DMS 273 treated with DMSO at 0.1 percent for 48 hours (cell line): ENCODE measurements at regions not wholly inside any gene's neighbourhood (a gene's known extent, or its start where the extent isn't known, plus 50 kb on each side); places are given as distances from the start of the nearest gene placed in this dataset.
A peak's percentile ranks its signal among the peaks of the same experiment; 100 is the strongest.
"Not testable (repeated sequence)": the region's sequence is repeated elsewhere in the genome, so short reads cannot be mapped to it uniquely, and the experiment has no call there.

Experiments used
- DNase-seq: peaks from one replicate; lab custom pipeline; 2025; lab: John Stamatoyannopoulos, UW

DNA sequence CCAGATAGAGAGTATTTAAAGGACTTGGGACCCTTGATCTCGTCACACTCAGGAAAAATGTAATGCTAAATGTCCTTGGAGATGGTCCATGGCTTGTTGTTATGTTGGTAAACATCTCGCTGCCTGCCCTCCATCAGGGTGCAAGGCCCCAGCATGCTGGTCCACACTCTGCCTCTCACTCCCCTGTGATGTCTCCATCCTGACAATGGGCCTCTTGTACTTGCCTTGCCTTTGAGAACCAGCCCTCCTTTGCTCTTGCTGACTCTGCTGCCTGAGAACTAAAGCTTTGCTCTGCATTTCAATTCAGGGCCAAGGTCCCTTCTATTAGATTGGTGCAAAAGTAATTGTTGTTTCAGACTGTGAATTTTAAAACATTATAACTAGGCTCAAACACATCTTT lies 131.0 kb upstream of the LMNTD1 start:
- no peak for DNase-seq

DNA sequence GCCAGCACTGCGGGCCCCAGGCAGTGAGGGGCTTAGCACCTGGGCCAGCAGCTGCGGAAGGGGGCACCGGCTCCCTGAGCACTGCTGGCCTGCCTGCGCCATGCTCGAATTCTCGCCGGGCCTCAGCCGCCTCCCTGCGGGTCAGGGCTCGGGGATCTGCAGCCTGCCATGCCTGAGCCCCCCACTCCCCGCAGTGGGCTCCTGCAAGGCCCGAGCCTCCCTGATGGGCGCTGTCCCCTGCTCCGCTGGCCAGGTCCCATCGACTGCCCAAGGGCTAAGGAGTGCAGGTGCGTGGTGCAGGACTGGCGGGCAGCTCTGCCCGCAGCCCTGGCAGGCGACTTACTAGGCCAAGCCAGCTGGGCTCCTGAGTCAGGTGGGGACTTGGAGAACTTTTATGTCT lies 133.3 kb upstream of the LMNTD1 start:
- no peak for DNase-seq

DNA sequence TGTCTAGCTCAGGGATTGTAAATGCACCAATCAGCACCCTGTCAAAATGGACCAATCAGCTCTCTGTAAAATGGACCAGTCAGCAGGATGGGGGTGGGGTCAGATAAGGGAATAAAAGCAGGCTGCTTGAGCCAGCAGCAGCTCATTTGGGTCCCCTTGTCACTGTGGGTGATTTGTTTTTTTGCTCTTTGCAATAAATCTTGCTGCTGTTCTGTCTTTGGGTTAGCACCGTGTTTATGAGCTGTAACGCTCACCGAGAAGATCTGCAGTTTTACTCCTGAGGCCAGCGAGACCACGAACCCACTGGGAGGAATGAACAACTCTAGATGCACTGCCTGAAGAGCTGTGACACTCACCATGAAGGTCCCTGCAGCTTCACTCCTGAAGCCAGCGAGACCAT lies 134.1 kb upstream of the LMNTD1 start:
- no peak for DNase-seq

DNA sequence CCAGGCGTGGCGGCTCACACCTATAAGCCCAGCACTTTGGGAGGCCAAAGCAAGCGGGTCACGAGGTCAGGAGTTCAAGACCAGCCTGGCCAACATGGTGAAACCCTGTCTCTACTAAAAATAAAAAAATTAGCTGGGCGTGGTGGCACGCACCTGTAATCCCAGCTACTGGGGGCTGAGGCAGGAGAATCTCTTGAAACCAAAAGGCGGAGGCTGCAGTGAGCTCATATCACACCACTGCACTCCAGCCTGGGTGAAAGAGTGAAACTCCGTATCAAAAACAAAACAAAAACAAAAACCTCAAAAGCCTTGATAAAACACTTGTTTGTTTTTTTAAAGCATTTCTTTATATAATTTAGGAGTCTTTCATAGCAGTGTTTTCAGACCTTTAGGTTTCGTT lies 135.8 kb upstream of the LMNTD1 start:
- DNase-seq: not testable (repeated sequence)

DNA sequence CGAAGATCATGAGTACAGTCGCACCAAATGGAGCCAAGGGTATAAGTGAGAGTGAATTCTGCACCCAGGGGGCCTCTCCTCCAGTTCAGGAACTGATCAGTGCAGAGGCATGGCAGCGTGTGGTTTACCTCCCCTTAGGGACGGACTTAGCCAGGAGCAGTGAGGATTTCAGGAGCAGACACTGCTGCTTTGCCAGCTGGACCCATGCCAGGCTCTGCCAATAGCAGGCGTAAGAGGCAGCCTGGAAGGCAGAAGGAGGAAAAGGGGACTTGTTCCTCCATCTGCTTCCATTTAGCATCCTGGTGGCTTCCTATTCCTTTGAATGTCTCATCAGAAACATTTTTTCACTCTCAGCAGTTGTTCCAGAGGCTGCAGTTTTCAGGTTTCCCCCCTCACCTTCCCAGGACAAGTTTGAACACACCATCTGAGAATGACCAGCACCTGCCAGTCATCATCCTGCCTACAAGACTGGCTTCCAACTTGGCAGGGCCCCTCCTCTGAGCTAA lies 137.0 kb upstream of the LMNTD1 start:
- peak; percentile 53 for DNase-seq

DNA sequence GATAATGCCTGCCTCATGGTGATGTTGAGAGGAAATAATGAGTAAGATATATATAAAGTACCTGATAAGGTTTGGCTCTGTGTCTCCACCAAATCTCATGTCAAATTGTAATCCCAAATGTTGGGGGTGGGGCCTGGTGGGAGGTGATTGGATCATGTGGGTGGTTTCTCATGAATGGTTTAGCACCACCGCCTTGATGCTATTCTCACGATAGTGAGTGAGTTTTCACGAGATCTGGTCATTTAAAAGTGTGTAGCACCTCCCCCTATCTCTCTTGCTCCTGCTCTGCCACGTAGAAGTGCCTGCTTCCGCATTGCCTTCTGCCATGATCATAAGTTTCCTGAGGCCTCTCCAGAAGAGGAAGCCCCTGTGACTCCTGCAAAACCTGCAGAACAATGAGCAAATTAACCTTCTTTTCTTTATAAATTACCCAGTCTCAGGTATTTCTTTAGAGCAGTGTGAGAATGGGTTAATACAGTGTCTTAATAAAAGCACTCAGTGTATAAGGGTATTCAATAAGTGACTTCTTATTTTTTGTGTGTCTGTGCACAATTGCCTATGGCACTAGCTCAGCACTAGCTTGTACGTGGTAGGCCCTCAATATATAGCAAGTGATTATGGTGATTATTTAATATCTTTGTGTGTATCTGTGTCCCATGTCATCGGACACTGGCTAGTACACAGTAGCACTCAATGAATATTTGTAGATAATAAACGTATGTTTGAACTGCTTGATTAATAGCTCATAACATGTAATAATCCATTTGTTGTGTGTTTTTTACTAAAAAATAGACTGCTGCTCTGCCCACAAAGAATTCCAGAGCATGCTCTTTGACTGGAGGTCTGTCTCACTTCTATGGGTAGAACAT lies 138.1 kb upstream of the LMNTD1 start:
- DNase-seq: no peak

DNA sequence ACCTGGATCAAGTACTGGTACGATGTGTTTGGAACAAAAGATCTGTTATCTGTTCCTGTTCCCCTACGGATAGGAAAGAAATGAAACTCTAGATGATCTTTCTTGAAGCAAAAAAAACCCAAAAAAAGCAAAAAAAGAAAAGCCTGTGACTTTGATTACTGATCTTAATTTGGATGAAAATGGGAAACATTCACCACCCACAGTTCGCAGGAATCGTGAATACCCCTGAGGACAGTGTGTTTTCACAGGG lies 138.7 kb upstream of the LMNTD1 start:
- no peak for DNase-seq

DNA sequence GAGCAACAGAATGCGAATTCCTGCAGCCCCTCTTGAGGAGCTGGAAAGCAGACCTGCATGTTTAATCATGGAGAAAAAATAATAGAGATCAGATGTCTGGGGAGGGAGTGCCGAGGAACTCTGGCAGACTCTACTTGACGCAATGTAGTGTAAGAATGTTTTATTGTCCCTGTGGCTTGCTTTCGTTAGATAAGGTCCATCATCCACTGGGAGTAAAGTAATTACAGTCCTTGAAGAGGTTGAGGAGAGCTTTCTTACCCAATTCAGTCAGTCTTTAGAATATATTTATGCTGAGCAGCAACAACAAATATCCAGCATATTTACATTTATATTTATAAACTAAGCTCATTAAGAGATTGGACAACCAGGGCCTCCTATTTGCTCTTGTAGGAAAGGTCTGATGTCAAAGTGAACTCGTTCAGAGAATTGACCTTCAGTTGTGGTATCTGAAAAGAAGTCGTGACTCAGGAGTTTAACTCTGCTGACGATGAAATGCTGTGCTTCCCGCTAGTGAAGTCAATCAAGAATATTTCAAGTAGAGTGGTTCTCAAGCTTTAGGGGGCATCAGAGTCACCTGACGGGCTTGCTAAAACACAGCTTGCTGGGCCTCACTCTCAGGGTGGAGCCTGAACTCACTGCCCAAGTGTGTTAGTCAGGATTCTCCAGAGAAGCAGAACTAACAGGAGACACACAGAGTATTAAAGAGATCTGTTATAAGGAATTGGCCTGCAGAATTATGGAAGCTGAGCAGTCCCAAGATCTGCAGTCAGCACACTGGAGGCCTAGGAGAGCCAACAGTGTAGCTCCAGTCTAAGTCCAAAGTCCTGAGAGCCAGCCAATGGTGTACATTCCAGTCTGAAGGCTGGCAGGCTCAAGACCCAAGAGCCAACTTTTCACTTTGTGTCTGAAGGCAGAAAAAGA lies 139.3 kb upstream of the LMNTD1 start:
- DNase-seq: no peak

DNA sequence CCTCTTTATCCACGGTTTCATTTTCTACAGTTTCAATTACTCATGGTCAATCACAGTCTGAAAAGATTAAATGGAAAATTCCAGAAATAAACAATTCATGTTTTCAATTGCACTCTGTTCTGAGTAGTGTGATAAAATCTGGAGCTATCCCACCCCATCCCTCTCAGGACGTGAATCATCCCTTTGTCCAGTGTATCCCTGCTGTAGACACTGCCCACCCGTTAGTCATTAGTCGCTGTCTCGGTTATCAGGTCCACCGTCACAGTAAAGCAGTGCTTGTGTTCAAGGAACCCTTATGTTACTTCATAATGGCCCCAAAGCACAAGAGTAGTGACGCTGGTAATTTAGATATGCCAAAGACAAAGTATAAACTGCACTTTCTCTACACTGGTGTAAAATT lies 141.0 kb upstream of the LMNTD1 start:
- no peak for DNase-seq

DNA sequence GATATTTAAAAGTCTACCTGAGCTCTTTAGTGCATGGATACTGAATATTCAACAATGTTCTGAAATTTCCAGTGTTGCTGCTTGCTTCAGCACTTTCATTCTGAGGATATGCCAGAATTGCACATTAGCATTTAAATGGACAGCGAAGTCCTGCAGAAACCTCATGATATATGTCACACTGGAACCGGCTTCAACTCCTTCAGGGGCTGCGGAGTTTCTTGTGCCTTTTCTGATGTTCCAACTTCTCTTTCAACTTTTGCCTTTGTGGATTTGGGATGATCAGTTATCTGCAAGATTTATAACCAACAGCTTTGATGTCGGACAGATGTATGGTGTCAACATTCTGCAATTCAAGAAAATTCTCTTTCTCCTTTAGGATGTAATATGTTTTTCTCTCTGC lies 142.5 kb upstream of the LMNTD1 start:
- DNase-seq: no peak

DNA sequence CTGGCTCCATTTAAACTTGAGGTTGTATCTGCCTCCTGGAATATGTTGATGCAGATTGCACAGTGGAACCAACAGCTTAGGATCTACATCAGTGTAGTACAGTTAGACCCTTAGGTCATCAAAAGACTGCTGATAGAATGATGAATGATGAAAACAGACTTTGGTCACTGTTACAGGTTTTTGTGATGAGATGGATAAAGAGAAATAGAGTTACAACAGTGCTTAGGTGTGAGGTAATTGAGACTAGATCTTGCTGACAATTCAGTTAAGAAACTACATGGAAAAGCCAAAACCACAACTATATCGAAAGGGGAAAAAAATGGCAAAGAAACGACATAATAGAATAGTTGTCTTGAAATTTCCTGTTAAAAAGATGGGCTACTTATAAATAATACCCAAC lies 145.7 kb upstream of the LMNTD1 start:
- no peak for DNase-seq

DNA sequence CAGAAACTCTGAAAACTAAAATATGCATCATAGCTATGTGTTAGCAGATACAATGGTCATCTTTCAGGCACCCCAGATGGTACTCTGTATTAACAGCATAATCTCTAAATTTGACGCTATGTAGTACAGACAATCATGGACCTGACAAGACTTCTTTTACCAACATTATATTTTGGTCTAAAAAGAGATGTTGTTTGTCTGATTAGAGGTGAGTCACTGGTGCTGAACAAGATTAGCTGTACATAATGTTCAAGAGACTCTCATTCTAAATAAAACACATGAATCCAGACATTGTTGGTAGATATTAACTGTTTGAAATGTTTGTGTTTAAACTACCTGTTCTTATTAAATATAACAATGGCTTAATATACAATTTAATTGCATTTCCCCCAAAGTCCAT lies 146.4 kb upstream of the LMNTD1 start:
- DNase-seq: no peak

DNA sequence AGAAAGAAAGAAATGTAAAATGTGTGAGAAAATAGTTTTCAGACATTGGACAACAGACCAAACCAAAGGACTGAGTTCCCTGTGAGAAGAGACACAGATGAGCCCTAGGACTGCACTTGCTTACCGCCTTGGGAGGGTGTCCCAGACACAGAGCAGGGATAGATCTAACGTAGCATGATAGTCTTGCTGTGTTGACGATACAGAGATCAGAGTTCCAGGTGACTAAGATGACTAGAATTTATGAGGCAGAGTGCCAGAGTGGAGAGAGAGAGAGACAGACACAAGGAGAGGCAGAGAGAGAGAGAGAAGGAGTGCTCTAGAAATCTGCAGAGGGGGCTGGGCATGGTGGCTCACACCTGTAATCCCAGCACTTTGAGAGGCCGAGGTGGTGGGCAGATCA lies 148.2 kb upstream of the LMNTD1 start:
- DNase-seq: no peak

DNA sequence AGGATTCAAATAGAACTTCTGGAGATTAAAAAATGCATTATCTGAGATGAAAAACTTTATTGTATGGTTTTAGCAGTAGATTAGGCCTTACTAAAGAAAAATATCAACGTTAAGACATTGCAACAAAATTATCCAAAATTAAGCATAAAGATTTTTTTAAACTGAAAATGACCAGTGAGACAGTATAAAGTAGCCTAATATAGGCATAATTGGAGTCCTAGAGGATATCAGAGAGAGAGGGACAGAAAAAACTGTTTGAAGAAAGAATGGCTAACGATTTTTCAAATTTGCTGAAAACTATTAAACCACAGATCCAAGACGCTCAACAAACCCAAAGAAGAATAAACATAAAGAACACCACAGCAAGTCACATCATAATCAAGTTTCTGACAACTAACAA lies 149.5 kb upstream of the LMNTD1 start:
- DNase-seq: no peak

DNA sequence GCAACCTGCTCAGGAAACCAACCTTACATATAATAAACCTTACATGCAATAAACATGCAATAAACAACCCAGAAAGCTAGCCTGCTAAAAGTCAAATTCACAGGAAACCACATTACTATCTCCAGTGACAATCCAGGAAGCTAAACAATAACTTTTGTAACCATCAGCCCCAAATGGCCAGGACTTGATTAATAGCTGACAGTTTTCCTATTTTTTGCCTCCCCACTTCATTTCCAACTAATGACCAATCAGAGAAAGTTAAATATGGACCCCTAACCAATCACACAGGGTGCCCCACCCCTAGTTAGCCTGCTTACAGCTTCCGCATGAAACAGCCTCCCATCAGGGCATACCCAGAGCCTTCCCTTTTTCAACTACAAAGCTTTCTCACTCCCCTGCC lies 152.2 kb upstream of the LMNTD1 start:
- DNase-seq: no peak

DNA sequence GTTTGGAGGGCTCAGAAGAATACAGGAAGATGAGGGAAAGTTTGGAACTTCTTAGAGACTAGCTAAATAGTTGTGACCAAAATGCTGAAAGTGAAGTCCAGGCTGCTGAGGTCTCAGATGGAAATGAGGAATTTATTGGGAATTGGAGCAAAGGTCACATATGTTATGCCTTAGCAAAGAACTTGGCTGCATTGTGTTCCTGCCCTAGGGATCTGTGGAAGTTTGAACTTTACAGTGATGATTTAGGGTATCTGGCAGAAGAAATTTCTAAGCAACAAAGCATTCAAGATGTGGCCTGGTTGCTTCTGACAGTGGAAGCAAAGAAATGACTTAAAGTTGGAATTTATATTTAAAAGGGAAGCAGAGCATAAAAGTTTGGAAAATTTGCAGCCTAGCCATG lies 153.6 kb upstream of the LMNTD1 start:
- DNase-seq: not testable (repeated sequence)

DNA sequence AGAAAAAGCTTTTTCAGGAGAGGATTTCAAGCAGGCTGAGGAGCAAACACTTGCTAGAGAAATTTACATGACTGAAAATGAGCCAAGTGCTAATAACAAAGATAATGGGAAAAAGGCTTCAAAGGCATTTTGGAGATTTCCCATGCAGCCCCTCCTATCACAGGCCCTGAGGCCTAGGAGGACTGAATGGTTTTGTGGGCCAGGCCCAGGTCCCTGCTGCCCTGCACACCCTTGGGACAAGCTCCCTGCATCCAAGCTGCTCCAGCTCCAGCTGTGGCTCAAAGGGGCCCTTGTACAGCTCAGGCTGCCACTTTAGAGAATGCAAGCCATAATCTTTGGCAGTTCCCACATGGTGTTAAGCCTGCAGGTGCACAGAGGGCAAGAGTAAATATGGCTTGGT lies 154.0 kb upstream of the LMNTD1 start:
- no peak for DNase-seq

DNA sequence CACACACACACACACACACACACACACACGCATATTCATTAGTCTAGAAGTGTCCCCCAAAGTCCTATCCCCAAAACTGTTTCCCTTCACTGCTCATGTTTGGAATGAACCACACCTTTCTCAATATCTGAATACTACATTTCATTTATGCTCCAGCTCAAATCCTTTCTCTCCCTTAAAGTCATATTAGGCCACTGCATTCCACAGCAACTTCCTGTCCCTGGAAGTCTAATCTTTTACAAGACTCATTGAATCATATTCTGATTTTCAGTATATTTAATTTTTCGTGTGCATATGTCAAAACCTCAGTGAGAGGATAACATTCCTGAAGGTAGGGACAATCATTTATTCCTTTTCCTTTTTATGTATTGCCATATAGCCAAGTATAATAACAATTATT lies 155.6 kb upstream of the LMNTD1 start:
- no peak for DNase-seq

DNA sequence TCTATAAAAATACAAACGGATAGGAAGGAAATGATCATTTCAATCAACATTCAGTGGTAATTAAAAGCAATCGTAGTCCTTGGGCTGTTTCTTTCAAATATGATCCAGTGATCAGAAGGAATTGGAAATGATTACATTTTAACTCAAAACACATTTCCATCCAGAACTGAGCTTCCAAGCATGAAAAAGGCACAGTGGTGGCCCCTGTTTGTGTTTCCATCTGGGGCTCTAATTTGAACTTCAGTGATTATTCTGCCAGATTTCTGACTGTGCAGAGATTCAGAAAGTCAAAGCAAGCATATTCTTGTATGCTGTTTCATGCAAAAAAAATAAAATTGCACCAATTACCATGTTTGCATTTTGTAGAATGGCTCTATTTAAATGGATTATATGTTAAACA lies 157.0 kb upstream of the LMNTD1 start:
- DNase-seq: no peak

DNA sequence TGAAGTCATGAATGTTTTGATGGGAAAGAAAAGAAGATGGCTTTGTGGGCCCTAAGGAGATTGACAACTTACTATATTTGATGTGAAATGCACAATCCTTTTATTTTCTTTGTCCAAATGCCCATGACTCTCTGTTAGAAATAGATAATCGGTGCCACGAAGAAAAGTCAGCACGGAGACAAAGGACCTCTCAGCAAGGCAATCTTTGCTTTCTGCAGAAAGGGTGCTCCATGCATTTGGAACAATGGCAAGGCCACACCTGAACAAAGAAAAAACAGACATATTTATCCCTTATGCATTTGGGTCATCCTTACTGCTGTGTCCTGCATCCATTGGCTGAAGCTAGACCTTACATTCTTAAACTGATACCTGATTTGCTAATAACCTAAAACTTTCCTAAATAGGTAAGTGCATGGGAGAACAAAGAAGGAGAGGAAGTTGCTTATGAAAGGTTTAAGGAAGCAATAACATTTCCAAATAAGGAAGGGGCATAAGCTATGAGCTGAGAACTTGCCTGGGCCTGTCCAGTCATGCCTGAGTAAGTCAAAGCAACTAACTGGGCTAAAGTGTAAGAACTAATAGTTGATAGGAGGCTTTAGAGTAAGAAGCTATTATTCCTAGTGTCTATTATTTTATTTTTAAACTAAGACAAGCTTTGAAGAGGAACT lies 158.0 kb upstream of the LMNTD1 start:
- DNase-seq: not testable (repeated sequence)

DNA sequence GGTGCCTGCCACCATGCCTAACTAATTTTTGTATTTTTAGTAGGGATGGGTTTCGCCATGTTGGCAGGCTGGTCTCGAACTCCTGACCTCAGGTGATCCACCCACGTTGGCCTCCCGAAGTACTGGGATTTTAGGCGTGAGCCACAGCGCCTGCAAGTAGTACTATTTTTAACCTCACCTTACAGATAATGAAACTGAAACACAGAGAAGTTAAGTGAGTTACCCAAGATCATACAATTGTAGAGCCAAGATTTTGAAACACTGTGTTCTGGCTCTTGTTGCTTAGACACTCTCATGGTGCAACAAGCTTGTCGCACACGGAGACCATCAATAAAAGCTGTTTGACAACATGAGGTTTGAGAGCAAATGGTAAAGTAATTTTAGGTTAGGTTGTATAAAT lies 159.1 kb upstream of the LMNTD1 start:
- no peak for DNase-seq

DNA sequence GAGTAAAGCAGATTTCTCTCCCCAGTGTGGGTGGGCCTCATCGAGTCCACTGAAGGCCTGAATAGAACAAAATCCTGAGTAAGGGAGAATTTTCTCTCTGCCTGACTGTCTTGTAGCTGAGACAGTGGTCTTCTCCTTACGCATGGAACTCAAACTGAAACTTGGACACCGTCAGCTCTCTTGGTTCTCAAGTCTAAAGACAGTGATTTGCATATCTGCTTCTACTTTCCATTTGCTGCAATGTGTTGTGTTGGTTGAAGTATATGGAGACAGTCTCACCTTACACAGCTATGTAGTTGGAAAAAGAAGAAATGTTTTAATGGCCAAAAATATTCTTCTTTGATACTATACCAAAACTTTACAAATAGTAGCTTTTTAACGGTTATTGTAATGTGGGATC lies 160.2 kb upstream of the LMNTD1 start:
- no peak for DNase-seq
